ENCODE measurements at regions not wholly inside any gene's neighbourhood (a gene's known extent, or its start where the extent isn't known, plus 50 kb on each side); places are given as distances from the start of the nearest gene placed in this dataset.

- no peak for TF ChIP-seq CTCF (IDR thresholded peaks at IDR 0.05; ENCODE audit: low read depth, low read length, missing input control)
- no peak for TF ChIP-seq RXRA (IDR thresholded peaks at IDR 0.05)
- TF ChIP-seq YY1 (IDR thresholded peaks at IDR 0.05) = no peak
- TF ChIP-seq RAD21 (IDR thresholded peaks at IDR 0.05) = no peak
- no peak for TF ChIP-seq REST (IDR thresholded peaks at IDR 0.05)
- TF ChIP-seq EGR1 (IDR thresholded peaks at IDR 0.05; ENCODE audit: low read depth in 2 of 2) = no peak
- TF ChIP-seq ATF3 (IDR thresholded peaks at IDR 0.05) = no peak
- no peak for TF ChIP-seq SP1 (IDR thresholded peaks at IDR 0.05)
Measured at GRCh38 chr7:110568932-110569331, 522.0 kb upstream of the LRRN3 start.

Measured in liver (tissue), 3 donors.